Kidney glomerular epithelial cell (primary cell): ENCODE measurements at regions not wholly inside any gene's neighbourhood (a gene's known extent, or its start where the extent isn't known, plus 50 kb on each side); places are given as distances from the start of the nearest gene placed in this dataset.
"Not testable (repeated sequence)": the region's sequence is repeated elsewhere in the genome, so short reads cannot be mapped to it uniquely, and the experiment has no call there.

Experiments used
- DNase-seq: peaks from one replicate; lab custom pipeline; 2025; lab: John Stamatoyannopoulos, UW

GRCh38 chr2:239833269-239834109 is 191.7 kb downstream of the NDUFA10 start:
- DNase-seq = no peak

- no peak for DNase-seq
These were observed 192.5 kb downstream of the NDUFA10 start for GRCh38 chr2:239832490-239833268.

GRCh38 chr2:239831861-239832489 is 193.2 kb downstream of the NDUFA10 start:
- DNase-seq = no peak

DNA sequence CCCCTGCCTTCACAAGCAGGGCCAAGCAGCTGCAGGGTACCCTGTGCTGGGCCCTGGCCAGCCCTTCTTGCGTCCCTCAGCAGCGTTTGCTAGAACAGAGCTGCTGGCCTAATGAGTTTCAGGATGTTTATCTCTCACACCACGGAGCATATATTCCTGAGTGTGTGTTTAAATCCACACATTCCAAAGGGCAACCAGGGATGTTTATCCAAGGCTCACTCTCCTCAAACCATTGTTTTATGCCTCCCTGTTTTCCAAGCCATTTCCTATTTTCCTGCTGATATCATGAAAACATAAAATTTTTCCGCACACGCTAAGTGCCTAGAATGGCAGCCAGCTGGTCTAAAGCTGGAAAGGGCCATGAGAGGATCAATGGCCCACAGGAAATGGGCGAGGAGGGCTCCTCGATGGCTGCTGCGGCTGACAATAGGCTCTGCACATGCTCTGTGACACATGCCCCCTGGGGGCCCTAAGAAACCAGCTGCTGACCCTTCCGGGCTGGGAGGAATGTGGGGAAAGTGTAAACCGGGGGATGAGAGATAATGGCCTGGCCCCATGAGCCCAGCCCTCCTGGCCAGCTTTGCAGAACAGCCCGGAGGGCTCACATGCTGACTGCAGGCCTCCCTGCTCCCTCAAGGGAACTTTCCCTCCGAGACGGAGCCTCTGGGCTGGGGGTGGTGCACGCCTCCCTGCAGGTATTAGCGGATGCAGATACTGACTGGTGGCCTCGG is 194.0 kb downstream of the NDUFA10 start:
- DNase-seq = no peak

DNA sequence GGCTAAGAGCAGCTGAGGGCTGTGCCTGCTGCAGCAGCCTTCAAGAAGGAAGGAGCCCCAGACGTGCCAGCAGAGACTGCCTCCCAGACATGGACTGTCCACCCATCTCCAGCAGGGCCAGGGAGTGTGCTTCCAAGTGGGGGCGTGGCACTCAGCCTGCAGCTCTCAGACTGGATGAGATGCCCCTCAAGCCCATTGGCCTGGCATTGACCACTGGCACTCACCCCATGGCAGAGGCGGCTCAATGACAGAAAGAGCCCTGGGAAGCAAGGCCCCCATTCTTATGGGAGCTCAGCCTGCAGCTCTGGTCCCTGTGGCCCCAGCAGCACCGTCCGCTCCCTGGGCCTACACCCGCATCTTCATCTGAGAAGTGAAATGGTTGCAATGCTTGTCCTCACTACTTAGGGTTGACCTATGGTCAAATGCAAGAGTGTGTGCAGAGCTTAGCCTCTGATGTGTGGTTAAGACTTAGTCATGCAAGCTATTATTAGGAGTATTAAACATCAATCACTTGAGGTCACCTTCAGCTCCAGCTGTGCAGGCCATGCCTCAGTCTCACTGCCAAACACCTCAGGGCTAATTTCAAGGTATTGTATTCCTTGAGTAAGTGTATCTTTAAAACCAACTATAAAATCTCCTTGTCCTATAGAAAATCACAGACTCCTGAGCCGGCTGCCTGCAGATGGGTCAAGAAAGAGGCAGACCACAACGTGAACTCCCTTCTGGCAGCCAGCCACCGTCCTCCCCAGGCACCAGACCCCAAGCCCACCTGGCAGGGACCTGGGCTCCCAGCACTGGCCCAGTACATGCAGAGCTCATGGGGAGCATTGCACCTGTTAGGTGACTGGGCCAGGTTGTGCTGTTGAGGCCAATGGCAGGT is 194.8 kb downstream of the NDUFA10 start:
- DNase-seq = no peak

- DNase-seq = no peak
These were observed 195.8 kb downstream of the NDUFA10 start for GRCh38 chr2:239829326-239829725.

DNA sequence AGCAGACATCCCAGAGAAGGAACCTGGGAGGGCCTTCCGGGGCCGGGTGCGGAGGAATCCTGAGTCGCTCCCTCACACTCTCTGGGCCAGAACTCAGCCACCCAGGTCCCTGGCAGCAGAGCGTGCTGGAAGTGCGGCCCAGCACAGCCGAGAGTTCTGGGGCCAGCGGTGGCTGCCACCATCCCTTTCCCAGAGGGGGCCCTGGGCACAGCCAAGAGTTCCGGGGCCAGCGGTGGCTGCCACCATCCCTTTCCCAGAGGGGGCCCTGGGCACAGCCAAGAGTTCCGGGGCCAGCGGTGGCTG is 196.2 kb downstream of the NDUFA10 start:
- DNase-seq = not testable (repeated sequence)

DNA sequence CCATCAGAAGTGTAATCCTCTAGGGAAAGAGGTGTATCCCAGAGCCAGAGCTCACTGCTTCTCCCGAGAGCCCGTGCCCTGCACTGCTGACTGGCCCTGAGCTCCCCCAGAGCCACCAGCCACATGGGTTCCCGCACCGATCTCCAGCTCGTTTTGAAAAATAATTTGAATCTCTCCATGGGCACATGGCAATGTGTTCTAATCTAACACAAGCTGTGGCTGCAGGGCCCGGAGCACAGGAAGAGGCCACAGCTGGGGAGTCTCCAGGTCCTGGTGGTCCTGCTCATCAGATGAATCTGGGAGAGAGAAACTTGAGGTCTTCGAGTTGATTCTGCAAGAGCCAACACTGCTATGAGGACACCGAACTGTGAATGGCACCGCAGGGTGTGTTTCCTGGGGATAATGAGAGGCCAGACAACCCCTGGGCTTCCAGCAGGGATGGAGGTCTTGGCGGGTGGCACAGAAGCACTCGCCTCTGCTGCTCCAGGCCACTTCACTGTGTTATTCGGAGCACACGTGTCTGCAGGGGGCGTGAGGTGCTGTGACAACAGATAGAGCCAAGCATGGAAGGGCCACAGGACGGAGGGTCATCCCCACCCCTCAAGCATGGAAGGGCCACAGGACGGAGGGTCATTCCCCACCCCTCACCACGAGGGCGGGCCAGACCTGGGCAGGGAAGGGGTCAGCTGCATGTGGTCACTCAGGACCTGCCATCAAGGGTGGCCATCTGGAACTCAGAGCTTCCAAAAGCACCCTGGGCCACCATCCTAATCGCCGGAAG is 196.8 kb downstream of the NDUFA10 start:
- DNase-seq = no peak

- no peak for DNase-seq
These were observed 197.6 kb downstream of the NDUFA10 start for GRCh38 chr2:239827523-239827890.

DNA sequence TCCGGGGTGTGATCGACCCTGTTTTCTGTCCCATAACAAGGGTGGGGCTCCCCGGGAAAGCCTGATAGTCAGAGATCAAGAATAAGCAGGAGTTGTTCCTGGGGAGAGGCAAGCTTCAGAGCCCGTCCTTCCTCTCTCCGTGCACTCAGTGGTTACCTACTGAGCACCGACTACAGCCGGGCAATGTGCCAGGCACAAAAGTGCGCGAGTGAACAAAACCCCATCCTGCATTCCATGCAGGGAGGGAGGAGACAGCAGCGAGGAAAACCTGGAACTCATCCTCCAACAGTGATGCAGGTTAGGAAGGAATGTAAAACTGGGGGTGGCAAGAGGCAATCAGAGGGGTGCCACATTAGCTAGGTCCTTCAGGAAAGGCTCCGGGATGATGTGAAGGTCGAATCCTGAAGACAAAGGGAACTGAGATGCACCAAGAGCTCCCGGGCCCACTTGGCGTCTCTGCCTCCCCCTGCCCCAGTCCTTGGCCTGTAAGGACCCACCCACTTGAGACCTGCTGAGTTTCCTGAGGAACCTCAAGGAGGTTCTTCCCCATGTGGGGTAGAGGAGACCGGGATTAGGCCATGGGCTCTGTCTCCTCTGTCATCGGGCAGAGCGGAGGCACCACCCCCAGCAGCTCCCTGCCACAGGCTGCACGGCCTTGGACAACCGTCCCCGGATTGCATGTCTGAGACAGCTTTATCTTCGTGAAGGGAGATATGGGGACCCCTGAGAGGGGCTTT is 198.2 kb downstream of the NDUFA10 start:
- no peak for DNase-seq

GRCh38 chr2:239826376-239826775 is 198.8 kb downstream of the NDUFA10 start:
- no peak for DNase-seq

DNA sequence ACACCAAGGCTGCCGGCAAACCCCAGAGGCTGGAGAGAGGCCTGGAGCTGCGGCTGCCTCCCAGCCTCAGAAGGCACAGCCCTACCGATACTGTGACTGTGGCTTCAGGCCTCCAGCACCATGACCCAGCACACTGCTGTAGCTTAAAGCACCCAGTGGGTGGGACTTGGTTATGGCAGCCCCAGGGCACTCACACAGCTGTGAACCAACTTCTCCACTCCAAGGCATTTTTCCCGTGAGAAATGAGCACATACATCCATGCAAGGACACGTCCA is 199.5 kb downstream of the NDUFA10 start:
- DNase-seq = no peak

DNA sequence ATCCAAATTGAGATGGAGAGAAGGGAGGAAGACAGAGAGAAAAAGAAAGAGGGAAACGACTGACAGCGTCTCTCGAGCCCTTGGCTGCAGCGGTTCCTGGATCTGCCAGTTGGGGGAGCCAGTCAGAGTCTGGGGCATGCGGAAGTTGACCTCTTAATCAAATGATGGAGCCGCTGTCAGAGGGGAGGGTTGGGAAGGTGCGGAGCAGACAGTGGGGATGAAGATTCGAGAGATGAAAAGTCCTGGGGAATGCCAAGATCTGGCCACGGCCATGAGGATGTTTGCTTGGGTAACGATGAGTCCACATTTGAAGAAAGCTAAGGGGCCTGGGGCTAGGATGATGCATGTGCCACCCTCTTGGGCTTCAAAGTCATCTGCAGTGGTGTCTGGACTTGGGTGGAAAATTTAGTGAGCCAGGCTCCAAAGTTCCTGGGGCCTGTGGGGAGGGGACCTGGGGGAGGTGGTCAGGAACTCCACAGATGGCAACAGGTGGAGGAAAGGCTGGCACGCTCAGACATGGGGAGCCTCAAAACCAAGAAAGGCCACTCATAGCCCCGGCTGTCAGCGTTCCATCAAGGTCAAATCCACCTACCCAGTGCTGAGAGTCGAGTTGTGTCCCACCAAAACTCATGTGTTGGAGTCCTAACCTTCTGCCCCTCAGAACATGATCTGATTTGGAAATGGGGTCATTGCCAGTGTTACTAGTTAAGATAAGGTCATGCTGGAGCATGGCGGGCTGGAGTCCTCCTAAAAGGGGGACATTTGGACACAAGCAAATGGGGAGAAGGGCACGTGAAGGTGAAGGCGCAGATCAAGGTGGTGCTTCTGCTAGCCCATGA is 200.1 kb downstream of the NDUFA10 start:
- DNase-seq = no peak

DNA sequence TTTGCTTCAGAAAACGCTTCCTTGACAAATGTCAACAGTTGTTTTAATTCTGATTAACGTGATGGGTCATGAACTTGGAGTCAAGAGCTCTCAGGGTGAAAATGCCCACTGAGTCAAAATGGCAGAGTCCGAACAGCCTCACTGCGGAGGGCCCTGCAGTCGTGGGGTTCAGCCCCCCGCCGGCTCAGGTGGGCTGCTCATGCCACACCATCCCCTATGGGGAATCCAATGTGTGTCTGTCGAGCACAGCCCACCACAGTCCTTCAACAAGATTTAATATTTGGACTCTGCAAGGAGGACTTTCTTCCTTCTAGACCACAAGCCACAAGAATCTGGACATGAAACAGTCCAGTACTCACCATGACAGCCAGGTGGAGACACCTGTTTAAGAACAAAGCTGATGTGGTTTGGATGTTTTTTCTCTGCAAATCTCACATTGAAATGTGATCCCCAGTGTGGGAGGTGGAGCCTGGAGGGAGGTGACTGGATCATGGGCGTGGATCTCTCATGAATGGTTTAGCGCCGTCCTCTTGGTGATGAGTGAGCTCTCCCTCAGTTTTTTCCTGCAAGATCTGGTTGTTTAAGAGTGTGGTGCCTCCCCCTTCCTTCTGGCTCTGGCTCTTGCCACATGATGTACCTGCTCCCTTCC is 201.0 kb downstream of the NDUFA10 start:
- peak; percentile 8 for DNase-seq

GRCh38 chr2:239822146-239822831 is 202.9 kb downstream of the NDUFA10 start:
- no peak for DNase-seq

- DNase-seq = no peak
These were observed 203.5 kb downstream of the NDUFA10 start for GRCh38 chr2:239821694-239822075.

DNA sequence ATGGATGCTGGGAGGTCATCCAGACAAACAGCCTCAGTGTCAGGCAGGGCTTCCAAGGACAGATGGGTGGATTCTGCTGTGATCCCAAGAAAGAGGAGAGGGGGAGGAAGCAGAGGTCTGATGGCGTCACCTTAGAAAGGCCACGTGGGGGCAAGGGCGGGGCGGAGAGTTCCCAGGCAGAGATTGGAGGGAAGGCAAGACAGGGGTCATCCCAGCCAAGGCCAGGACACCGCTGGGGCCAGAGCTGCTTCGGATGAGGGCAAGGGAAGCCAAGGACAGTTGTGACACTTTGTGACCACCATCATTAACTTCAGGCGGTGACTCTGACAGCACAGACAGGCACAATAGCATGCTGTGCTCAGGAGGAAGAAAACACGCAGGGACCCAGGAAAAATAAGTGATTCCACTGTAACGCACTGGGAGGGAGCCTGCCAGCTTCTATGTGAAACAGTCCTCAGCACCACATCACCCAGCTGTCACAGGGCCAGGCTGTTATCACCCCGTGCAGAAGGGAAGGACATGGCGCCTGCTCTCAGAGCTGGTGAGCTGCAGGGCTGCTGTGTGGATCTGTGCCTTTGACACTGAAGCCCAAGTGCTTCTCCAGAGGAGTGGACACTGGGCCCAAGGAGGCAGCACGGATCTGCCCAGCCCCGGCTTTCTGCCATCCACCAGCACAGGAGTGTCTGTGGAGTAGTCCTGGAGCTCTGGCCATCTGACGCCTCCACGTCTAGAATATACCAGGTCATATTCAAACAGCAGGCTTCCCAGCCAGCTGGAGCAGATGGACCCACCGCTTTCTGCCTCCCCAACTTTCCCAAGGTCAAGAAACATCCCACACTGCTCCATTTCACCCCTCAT is 204.1 kb downstream of the NDUFA10 start:
- DNase-seq = no peak
